ENCODE measurements at regions not wholly inside any gene's neighbourhood (a gene's known extent, or its start where the extent isn't known, plus 50 kb on each side); places are given as distances from the start of the nearest gene placed in this dataset.
"Not testable (repeated sequence)": the region's sequence is repeated elsewhere in the genome, so short reads cannot be mapped to it uniquely, and the experiment has no call there.

- TF ChIP-seq MYC (IDR thresholded peaks at IDR 0.05; ENCODE audit: low read depth, low read length) = no peak
- TF ChIP-seq, protein P1, sequence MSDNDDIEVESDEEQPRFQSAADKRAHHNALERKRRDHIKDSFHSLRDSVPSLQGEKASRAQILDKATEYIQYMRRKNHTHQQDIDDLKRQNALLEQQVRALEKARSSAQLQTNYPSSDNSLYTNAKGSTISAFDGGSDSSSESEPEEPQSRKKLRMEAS (IDR thresholded peaks at IDR 0.05; ENCODE audit: low read depth, low read length) = no peak
- TF ChIP-seq, protein P2, sequence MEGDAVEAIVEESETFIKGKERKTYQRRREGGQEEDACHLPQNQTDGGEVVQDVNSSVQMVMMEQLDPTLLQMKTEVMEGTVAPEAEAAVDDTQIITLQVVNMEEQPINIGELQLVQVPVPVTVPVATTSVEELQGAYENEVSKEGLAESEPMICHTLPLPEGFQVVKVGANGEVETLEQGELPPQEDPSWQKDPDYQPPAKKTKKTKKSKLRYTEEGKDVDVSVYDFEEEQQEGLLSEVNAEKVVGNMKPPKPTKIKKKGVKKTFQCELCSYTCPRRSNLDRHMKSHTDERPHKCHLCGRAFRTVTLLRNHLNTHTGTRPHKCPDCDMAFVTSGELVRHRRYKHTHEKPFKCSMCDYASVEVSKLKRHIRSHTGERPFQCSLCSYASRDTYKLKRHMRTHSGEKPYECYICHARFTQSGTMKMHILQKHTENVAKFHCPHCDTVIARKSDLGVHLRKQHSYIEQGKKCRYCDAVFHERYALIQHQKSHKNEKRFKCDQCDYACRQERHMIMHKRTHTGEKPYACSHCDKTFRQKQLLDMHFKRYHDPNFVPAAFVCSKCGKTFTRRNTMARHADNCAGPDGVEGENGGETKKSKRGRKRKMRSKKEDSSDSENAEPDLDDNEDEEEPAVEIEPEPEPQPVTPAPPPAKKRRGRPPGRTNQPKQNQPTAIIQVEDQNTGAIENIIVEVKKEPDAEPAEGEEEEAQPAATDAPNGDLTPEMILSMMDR (IDR thresholded peaks at IDR 0.05; ENCODE audit: low read depth, low read length) = no peak
- no peak for TF ChIP-seq POLR2A (IDR thresholded peaks at IDR 0.05; ENCODE audit: extremely low read depth, insufficient read length)
- no peak for DNase-seq (ENCODE audit: low read depth)
- no peak overlapping the region for H3K4me3 ChIP-seq (ENCODE audit: low read depth, low read length)
Measured at GRCh38 chr2:34533585-34534183, 934.6 kb upstream of the FAM98A start.

- TF ChIP-seq, protein P2 (IDR thresholded peaks at IDR 0.05; ENCODE audit: low read depth, low read length) = no peak
- TF ChIP-seq POLR2A (IDR thresholded peaks at IDR 0.05; ENCODE audit: extremely low read depth, insufficient read length) (no peak), MYC (IDR thresholded peaks at IDR 0.05; ENCODE audit: low read depth, low read length) (no peak)
- TF ChIP-seq, protein P1 (IDR thresholded peaks at IDR 0.05; ENCODE audit: low read depth, low read length) = no peak
- no peak overlapping the region for H3K4me3 ChIP-seq (ENCODE audit: low read depth, low read length)
- DNase-seq (ENCODE audit: low read depth) = no peak
Measured at GRCh38 chr2:34529965-34530364, 930.9 kb upstream of the FAM98A start.

DNA sequence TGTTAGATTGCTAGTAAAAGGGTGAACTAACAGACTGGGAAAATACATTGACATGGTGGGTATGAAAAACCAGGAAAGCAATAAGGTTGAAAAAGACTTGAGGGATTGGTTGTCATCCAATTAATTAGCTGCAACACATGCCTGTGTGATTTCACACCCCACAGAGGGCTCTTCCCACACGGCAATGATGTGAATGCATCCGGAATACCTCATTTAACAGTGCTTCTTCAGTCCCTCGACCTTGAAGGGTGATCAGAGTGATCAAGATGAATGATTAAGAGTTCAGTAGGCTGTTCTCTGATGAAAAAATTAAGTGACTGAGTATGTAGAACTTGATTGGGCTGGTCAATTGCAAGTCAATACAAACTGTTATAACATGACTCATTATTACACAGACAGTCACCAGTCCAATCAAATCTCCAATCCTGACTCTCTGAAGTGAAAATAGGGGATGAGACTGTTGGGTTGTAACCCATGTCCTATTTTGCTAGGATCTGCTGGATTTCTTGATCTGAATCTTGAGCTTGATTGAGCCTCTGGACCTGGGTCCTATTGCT, 924.9 kb upstream of the FAM98A start:
- H3K4me3 ChIP-seq (ENCODE audit: low read depth, low read length) = no peak overlapping the region
- no peak for DNase-seq (ENCODE audit: low read depth)
- TF ChIP-seq, protein P1 (IDR thresholded peaks at IDR 0.05; ENCODE audit: low read depth, low read length) = no peak
- TF ChIP-seq, protein P2 (IDR thresholded peaks at IDR 0.05; ENCODE audit: low read depth, low read length) = no peak
- TF ChIP-seq POLR2A (IDR thresholded peaks at IDR 0.05; ENCODE audit: extremely low read depth, insufficient read length) (no peak), MYC (IDR thresholded peaks at IDR 0.05; ENCODE audit: low read depth, low read length) (no peak)

GRCh38 chr2:34519659-34520058, 920.6 kb upstream of the FAM98A start:
- TF ChIP-seq POLR2A (IDR thresholded peaks at IDR 0.05; ENCODE audit: extremely low read depth, insufficient read length) (no peak), MYC (IDR thresholded peaks at IDR 0.05; ENCODE audit: low read depth, low read length) (no peak)
- TF ChIP-seq, protein P2 (IDR thresholded peaks at IDR 0.05; ENCODE audit: low read depth, low read length) = no peak
- TF ChIP-seq, protein P1 (IDR thresholded peaks at IDR 0.05; ENCODE audit: low read depth, low read length) = no peak
- no peak for DNase-seq (ENCODE audit: low read depth)
- H3K4me3 ChIP-seq (ENCODE audit: low read depth, low read length) = no peak overlapping the region

- H3K4me3 ChIP-seq (ENCODE audit: low read depth, low read length) = no peak overlapping the region
- TF ChIP-seq MYC (IDR thresholded peaks at IDR 0.05; ENCODE audit: low read depth, low read length) (no peak), POLR2A (IDR thresholded peaks at IDR 0.05; ENCODE audit: extremely low read depth, insufficient read length) (no peak)
- TF ChIP-seq, protein P1 (IDR thresholded peaks at IDR 0.05; ENCODE audit: low read depth, low read length) = no peak
- TF ChIP-seq, protein P2 (IDR thresholded peaks at IDR 0.05; ENCODE audit: low read depth, low read length) = no peak
- no peak for DNase-seq (ENCODE audit: low read depth)
Measured at GRCh38 chr2:34498561-34498960, 899.5 kb upstream of the FAM98A start.

- H3K4me3 ChIP-seq (ENCODE audit: low read depth, low read length); DNase-seq (ENCODE audit: low read depth): not testable (repeated sequence)
Measured at GRCh38 chr2:34494192-34494591, 895.1 kb upstream of the FAM98A start.
